Prostate gland (tissue), 2 donors: ENCODE measurements at regions not wholly inside any gene's neighbourhood (a gene's known extent, or its start where the extent isn't known, plus 50 kb on each side); places are given as distances from the start of the nearest gene placed in this dataset.

Experiments used
- CTCF ChIP-seq, 4 experiments: fragments of 200-600 bp in 2 of 4; fragments of 450-650 bp in 2 of 4; sonication (generic) in 2 of 4; IDR thresholded peaks; 1 replicate in 3 of 4; 2 replicates in 1 of 4; pipeline ENCODE4 v1.5.1; 2016 to 2019; ENCODE audit warnings: antibody characterized with exemption in 4 of 4, mild to moderate bottlenecking in 2 of 4, moderate library complexity in 2 of 4
- POLR2A ChIP-seq: fragments of 450-650 bp; IDR thresholded peaks from one replicate; pipeline ENCODE4 v1.6.1; 2016; ENCODE audit warnings: antibody characterized with exemption, mild to moderate bottlenecking

- TF ChIP-seq CTCF (IDR thresholded peaks at IDR 0.05) (no peak), POLR2A (no peak)
Measured at GRCh38 chr3:25376340-25376739, 51.7 kb upstream of the RARB start.
